ENCODE measurements at regions not wholly inside any gene's neighbourhood (a gene's known extent, or its start where the extent isn't known, plus 50 kb on each side); places are given as distances from the start of the nearest gene placed in this dataset.

DNA sequence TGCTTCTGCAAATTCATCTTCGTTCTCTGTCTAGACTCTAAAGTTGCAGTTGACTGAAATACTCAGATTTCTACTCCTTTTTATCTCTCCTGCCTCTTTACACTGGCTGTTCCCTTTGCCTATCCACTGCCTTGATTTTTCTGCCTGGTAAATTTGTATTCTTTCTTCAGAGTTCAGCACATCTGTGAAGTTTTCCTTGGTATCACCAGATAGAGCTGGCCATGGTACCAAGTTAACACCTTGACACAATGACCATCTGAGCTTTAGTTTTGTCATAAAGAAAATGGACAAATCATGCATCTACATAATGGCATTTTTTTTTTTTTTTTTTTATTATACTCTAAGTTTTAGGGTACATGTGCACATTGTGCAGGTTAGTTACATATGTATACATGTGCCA lies 143.0 kb downstream of the PPP1R3A start:
- DNase-seq (ENCODE audit: low read depth in 1 of 2, low spot score in 1 of 2): no peak
- H3K4me3 ChIP-seq: no peak overlapping the region
- FAIRE-seq: no peak
- H3K9me3 ChIP-seq: no peaks in the 10 kb centered on the region
- WGBS (ENCODE audit: missing lambda C conversion rate): 0% methylated on average over 1 of the region's 1 CpG
- no peak overlapping the region for H3K27ac ChIP-seq
- POLR2A ChIA-PET: no interaction called here
- no peak for ATAC-seq
- CTCF ChIA-PET: interaction anchor here (1.1 kb wide), 1 partner anchor 13 kb away, joined by 3 read pairs; no protein-coding TSS in a partner anchor
- no peaks in the 10 kb centered on the region for H3K4me1 ChIP-seq
- TF ChIP-seq RFX5 (IDR thresholded peaks at IDR 0.05) (no peak), POLR2AphosphoS2 (conservative IDR thresholded peaks at IDR 0.05; ENCODE audit: low read length) (no peak), HOXA7 (CRISPR knock-in tag; IDR thresholded peaks at IDR 0.05) (no peak), ZC3H11A (IDR thresholded peaks at IDR 0.05) (no peak), SMC3 (IDR thresholded peaks at IDR 0.05) (no peak), MAFK (IDR thresholded peaks at IDR 0.05; ENCODE audit: partially characterized antibody) (no peak), EHMT2 (IDR thresholded peaks at IDR 0.05; ENCODE audit: low read depth) (no peak), CHD2 (IDR thresholded peaks at IDR 0.05; ENCODE audit: low read length, partially characterized antibody) (no peak)
- TF ChIP-seq, protein P1, sequence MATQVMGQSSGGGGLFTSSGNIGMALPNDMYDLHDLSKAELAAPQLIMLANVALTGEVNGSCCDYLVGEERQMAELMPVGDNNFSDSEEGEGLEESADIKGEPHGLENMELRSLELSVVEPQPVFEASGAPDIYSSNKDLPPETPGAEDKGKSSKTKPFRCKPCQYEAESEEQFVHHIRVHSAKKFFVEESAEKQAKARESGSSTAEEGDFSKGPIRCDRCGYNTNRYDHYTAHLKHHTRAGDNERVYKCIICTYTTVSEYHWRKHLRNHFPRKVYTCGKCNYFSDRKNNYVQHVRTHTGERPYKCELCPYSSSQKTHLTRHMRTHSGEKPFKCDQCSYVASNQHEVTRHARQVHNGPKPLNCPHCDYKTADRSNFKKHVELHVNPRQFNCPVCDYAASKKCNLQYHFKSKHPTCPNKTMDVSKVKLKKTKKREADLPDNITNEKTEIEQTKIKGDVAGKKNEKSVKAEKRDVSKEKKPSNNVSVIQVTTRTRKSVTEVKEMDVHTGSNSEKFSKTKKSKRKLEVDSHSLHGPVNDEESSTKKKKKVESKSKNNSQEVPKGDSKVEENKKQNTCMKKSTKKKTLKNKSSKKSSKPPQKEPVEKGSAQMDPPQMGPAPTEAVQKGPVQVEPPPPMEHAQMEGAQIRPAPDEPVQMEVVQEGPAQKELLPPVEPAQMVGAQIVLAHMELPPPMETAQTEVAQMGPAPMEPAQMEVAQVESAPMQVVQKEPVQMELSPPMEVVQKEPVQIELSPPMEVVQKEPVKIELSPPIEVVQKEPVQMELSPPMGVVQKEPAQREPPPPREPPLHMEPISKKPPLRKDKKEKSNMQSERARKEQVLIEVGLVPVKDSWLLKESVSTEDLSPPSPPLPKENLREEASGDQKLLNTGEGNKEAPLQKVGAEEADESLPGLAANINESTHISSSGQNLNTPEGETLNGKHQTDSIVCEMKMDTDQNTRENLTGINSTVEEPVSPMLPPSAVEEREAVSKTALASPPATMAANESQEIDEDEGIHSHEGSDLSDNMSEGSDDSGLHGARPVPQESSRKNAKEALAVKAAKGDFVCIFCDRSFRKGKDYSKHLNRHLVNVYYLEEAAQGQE (IDR thresholded peaks at IDR 0.05): no peak
- TF ChIP-seq, protein P2, sequence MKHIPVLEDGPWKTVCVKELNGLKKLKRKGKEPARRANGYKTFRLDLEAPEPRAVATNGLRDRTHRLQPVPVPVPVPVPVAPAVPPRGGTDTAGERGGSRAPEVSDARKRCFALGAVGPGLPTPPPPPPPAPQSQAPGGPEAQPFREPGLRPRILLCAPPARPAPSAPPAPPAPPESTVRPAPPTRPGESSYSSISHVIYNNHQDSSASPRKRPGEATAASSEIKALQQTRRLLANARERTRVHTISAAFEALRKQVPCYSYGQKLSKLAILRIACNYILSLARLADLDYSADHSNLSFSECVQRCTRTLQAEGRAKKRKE (CRISPR knock-in tag; IDR thresholded peaks at IDR 0.05; ENCODE audit: low read depth): no peak
- H3K4me2 ChIP-seq: no peak overlapping the region

DNA sequence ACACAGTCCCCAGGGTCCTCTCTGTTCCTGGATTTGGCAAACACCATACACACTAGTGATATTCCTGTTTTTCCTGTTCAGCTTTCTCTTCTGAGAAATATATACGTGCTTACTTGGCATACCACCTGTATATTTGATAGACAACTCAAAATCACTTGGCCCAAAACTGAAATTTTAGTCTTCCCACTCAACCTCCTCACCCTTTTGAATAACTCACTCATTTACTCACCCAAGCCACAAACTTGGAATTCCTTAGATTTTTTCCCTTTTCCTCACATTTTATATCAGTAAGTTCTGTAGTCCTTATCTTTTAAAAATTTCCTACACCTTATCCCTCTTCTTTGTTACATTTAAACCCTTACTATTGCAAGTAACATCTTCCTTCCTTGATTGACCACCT lies 143.4 kb downstream of the PPP1R3A start:
- CTCF ChIA-PET: interaction anchor here (1.1 kb wide), 1 partner anchor 12 kb away, joined by 3 read pairs; no protein-coding TSS in a partner anchor
- DNase-seq (ENCODE audit: low read depth in 1 of 2, low spot score in 1 of 2) (no peak), FAIRE-seq (no peak), ATAC-seq (no peak)
- POLR2A ChIA-PET: no interaction called here
- TF ChIP-seq POLR2A (IDR thresholded peaks at IDR 0.05; ENCODE audit: low read length) (no peak), PHF8 (IDR thresholded peaks at IDR 0.05; ENCODE audit: borderline replicate concordance, low read depth) (no peak), FOXS1 (CRISPR knock-in tag; IDR thresholded peaks at IDR 0.05) (no peak), EHMT2 (IDR thresholded peaks at IDR 0.05; ENCODE audit: low read depth) (no peak), RFX5 (IDR thresholded peaks at IDR 0.05) (no peak), NR3C1 (IDR thresholded peaks at IDR 0.05) (no peak)
- H3K9me3 ChIP-seq: no peaks in the 10 kb centered on the region
- H3K4me1 ChIP-seq: no peaks in the 10 kb centered on the region
- no peak overlapping the region for H3K4me3 ChIP-seq
- no peak overlapping the region for H3K27ac ChIP-seq
- 3% methylated on average over 1 of the region's 1 CpG for WGBS (ENCODE audit: missing lambda C conversion rate)
- H3K4me2 ChIP-seq: no peak overlapping the region

DNA sequence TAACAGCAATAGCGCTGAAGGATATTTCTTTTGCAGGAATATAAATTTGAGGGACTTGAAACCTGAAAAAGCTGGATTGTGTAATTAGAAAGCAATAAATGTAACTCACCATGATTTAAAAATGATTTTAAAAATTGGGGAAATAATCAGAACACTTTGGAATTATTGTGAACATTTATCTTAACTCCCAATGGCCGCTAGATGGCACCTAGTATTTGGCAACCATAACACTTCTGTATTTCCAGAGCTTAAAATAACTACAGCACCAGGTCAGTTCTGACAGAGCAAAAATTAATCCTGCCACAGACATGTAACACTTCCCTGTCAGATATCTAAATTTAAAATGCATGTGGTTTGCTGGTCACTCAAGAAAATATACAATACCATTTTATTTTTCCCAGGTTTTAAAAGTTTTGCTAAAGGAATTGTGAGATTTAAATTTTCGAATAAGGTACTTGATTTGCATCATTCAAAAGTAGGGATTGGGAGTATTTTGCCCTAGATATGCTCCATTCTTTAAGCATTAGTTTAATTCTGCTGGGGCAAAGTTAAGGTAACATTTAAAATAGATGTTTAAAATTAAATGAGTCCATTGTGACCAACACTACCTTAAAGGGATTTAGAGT lies 144.5 kb downstream of the PPP1R3A start:
- Histone ChIP-seq H3K4me1 (no peaks in the 10 kb centered on the region), H3K27ac (no peak overlapping the region), H3K4me2 (no peak overlapping the region), H3K9me3 (no peaks in the 10 kb centered on the region), H3K4me3 (no peak overlapping the region)
- ChIA-PET POLR2A (no interaction called here), CTCF (interaction anchor here (1.2 kb wide), 1 partner anchor 8 kb away, joined by 3 read pairs; no protein-coding TSS in a partner anchor)
- 5% methylated on average over 3 of the region's 3 CpGs for WGBS (ENCODE audit: missing lambda C conversion rate)
- DNase-seq (ENCODE audit: low read depth in 1 of 2, low spot score in 1 of 2) (peak; percentile 6 to 41), ATAC-seq (peak in 1 of 2 experiments; percentile 71; a peak in 2 of 6 replicates), FAIRE-seq (no peak)
- no peak for TF ChIP-seq KDM1A (IDR thresholded peaks at IDR 0.05; ENCODE audit: low read depth)
- TF ChIP-seq EP300 (IDR thresholded peaks at IDR 0.05): no peak
- TF ChIP-seq FOXS1 (CRISPR knock-in tag; IDR thresholded peaks at IDR 0.05): no peak
- TF ChIP-seq HOXA7 (CRISPR knock-in tag; IDR thresholded peaks at IDR 0.05): no peak
- TF ChIP-seq RNF2 (IDR thresholded peaks at IDR 0.05; ENCODE audit: borderline replicate concordance, low read depth): no peak
- TF ChIP-seq RFX5 (IDR thresholded peaks at IDR 0.05): no peak
- peak; percentile 43; the same call in 2 of the 3 replicates for TF ChIP-seq SMC3 (IDR thresholded peaks at IDR 0.05)
- no peak for TF ChIP-seq POLR2AphosphoS2 (conservative IDR thresholded peaks at IDR 0.05; ENCODE audit: low read length)
- TF ChIP-seq, protein P3, sequence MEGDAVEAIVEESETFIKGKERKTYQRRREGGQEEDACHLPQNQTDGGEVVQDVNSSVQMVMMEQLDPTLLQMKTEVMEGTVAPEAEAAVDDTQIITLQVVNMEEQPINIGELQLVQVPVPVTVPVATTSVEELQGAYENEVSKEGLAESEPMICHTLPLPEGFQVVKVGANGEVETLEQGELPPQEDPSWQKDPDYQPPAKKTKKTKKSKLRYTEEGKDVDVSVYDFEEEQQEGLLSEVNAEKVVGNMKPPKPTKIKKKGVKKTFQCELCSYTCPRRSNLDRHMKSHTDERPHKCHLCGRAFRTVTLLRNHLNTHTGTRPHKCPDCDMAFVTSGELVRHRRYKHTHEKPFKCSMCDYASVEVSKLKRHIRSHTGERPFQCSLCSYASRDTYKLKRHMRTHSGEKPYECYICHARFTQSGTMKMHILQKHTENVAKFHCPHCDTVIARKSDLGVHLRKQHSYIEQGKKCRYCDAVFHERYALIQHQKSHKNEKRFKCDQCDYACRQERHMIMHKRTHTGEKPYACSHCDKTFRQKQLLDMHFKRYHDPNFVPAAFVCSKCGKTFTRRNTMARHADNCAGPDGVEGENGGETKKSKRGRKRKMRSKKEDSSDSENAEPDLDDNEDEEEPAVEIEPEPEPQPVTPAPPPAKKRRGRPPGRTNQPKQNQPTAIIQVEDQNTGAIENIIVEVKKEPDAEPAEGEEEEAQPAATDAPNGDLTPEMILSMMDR (IDR thresholded peaks at IDR 0.05): peak; percentile 62
- TF ChIP-seq RCOR1 (IDR thresholded peaks at IDR 0.05; ENCODE audit: low read depth, low read length): no peak
- TF ChIP-seq, protein P4, sequence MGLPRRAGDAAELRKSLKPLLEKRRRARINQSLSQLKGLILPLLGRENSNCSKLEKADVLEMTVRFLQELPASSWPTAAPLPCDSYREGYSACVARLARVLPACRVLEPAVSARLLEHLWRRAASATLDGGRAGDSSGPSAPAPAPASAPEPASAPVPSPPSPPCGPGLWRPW (IDR thresholded peaks at IDR 0.05): no peak
- TF ChIP-seq, protein P5, sequence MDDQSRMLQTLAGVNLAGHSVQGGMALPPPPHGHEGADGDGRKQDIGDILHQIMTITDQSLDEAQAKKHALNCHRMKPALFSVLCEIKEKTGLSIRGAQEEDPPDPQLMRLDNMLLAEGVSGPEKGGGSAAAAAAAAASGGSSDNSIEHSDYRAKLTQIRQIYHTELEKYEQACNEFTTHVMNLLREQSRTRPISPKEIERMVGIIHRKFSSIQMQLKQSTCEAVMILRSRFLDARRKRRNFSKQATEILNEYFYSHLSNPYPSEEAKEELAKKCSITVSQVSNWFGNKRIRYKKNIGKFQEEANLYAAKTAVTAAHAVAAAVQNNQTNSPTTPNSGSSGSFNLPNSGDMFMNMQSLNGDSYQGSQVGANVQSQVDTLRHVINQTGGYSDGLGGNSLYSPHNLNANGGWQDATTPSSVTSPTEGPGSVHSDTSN (IDR thresholded peaks at IDR 0.05): no peak
- no peak for TF ChIP-seq HOXB5 (CRISPR knock-in tag; IDR thresholded peaks at IDR 0.05)
- TF ChIP-seq FOSB (CRISPR knock-in tag; IDR thresholded peaks at IDR 0.05): no peak
- TF ChIP-seq BHLHE40 (IDR thresholded peaks at IDR 0.05; ENCODE audit: low read depth, low read length): no peak
- TF ChIP-seq, protein P6, sequence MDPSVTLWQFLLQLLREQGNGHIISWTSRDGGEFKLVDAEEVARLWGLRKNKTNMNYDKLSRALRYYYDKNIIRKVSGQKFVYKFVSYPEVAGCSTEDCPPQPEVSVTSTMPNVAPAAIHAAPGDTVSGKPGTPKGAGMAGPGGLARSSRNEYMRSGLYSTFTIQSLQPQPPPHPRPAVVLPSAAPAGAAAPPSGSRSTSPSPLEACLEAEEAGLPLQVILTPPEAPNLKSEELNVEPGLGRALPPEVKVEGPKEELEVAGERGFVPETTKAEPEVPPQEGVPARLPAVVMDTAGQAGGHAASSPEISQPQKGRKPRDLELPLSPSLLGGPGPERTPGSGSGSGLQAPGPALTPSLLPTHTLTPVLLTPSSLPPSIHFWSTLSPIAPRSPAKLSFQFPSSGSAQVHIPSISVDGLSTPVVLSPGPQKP (IDR thresholded peaks at IDR 0.05; ENCODE audit: low read depth, low read length): no peak

Measured in A549 (cell line).